CD4-positive, alpha-beta T cell treated with Interleukin-21 for 1 hour (primary cell): ENCODE measurements at regions not wholly inside any gene's neighbourhood (a gene's known extent, or its start where the extent isn't known, plus 50 kb on each side); places are given as distances from the start of the nearest gene placed in this dataset.

ENCODE experiments used
- DNase-seq: peaks from one replicate; pipeline ENCODE4 v3.0.0-alpha.2; 2020

GRCh38 chr10:4730998-4731397 lies 95.0 kb upstream of the AKR1E2 start:
- DNase-seq: no peak

- DNase-seq: no peak
These were observed 99.9 kb upstream of the AKR1E2 start for GRCh38 chr10:4725917-4726606.

- DNase-seq: no peak
These were observed 102.1 kb upstream of the AKR1E2 start for GRCh38 chr10:4723860-4724259.

GRCh38 chr10:4721999-4722753 lies 103.8 kb upstream of the AKR1E2 start:
- no peak for DNase-seq

DNA sequence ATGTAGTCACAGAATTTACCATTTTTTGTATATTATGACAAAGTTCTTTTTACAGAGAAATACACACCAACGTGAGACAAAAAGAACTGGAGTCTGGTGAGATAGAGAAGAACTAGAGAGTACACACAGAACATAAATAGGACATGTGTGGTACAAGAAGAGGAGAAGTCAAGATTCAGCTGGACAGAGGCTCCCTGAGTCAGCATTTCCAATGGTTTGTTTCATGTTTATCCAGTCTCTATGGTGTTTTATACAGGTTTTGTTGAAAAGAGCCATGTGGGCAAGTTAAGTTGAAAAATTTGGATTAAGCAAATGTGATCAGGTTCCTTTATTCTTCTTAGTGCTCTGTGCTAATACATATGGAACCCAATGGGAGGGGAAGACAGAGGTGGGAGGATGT lies 105.5 kb upstream of the AKR1E2 start:
- DNase-seq: no peak

- DNase-seq: no peak
These were observed 106.3 kb upstream of the AKR1E2 start for GRCh38 chr10:4719671-4720070.

DNA sequence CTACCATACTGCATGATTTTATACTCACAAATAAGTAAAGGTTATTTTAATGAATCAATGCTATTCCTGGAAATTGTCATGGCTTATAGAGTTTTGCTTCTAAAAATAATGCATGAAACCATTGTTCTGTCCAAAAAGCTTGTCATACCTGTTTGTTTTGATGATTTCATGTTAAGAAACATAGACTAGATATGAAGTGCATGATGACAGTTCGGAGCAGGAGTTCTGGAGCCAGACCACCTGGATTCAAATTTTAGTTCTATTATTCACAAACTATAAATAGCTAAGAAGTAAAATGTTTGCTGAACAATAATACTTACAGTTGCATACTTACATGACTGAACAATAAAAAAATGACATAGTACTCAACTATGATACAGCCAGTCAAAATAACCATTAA lies 107.0 kb upstream of the AKR1E2 start:
- DNase-seq: no peak

- no peak for DNase-seq
These were observed 107.5 kb upstream of the AKR1E2 start for GRCh38 chr10:4718544-4718943.

- no peak for DNase-seq
These were observed 108.3 kb upstream of the AKR1E2 start for GRCh38 chr10:4717670-4718069.

DNA sequence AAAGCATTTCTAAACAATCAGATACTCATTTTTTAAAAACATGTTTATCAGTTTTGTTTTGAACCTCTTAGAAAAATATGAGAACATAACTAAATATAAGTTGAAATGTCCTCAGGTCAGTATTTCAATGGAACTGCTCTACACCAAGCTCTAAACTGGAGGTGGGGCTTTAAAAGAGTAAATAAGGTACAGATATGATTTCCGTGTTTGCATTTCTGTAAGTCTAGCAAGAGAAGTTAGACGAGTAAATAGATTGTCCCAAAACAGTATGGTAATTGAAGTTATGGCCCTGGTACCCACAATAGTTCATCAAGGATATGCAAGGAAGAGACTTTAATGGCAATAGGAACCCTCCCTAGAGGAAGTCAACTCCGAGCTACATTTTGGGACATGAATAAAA lies 115.1 kb upstream of the AKR1E2 start:
- no peak for DNase-seq

GRCh38 chr10:4708123-4708759 lies 117.8 kb upstream of the AKR1E2 start:
- no peak for DNase-seq

DNA sequence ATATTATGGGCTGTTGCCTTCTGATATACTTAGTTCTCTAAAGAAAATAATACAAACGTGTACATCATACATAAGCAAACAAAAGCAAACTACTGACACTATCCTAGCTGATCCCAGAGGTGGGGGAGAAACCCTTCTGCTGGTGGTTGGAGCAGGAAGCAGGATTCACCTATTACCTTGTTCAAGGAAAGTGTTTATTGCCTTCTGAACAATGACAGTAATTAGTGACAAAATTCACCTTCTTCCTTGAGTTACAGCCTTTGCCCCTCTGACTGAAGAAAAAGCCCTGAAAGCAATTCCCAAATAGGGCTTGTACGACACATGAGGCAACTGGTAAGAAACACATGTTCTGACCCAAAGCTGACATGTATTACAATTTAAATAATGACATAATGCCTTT lies 118.8 kb upstream of the AKR1E2 start:
- DNase-seq: no peak

DNA sequence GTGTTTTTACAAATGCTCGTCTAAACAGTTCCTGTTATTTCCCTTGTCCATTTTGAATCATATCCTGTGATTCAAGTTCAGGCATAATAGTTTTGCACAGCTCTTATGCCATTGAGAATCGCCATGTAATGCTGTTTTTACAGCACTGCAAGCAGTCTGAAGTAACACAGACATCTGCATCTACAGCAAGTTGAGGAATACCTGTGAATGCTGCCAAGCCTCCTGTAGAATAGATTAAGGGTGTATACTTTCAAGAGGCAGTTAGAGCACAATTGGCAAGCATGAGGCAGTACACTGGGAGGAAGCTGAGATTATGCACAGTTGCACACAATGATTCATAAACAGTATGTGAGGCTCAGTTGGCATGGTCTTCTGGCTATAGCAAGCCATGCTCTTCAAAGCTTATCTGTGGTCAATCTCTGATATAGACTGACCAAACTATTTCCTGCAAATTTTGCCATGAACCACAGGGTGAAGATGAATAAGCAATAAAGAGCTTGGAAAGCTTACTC lies 121.9 kb upstream of the AKR1E2 start:
- no peak for DNase-seq

DNA sequence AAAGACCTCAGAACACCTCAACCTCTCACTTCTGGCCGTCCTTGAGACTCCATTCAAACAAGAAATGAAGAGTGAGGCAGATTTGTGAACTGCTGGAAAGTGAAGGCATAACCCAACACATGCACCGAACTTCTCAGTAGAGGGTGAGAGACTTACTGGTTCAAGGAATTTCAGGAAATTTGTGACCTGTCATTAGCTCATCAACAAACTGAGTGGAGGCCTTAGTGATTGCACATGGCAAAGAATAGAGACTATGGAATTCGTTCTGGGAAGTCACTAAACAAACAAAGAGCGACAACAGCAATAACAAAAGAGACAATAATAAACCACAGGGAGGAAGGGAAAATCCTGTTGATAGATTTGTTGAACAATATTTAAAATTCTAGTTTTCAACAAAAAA lies 125.0 kb upstream of the AKR1E2 start:
- DNase-seq: no peak

GRCh38 chr10:4699950-4700730 lies 125.9 kb upstream of the AKR1E2 start:
- DNase-seq: no peak

DNA sequence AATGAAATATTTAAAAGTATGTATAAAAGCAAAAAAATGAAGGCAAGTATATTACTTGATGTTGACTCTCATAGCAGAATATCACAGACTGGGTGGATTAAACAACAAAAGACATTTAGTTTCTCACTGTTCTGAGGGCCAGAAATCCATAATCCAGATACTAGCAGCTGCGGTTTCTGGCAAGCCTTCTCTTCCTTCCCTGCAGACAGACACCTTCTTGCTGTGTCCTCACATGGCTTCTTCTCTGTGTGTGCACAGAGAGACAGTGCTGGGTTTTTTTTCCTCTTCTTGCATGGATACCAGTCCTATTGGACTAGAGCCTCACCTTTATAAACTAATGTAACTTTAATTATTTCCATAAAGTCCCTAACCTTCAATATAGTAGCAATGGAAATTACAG lies 127.9 kb upstream of the AKR1E2 start:
- DNase-seq: no peak

DNA sequence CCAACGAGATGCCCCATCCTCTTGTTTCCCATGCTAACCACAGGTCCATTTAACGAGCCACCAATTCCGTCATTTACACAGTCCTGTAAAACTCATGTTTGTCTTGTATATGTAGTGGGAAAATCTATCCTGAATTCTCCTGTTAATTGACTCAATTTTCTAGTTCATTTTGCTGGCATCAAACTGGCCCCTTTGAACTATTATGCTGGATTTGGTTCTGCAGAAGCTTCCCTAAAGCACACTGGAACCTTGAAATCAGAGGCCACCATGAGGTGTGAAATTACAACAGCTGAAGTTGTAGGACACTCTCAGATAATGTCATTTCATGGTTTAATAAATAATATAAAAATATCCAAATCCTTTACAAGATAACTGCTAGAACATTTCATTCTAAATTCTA lies 129.8 kb upstream of the AKR1E2 start:
- DNase-seq: no peak

DNA sequence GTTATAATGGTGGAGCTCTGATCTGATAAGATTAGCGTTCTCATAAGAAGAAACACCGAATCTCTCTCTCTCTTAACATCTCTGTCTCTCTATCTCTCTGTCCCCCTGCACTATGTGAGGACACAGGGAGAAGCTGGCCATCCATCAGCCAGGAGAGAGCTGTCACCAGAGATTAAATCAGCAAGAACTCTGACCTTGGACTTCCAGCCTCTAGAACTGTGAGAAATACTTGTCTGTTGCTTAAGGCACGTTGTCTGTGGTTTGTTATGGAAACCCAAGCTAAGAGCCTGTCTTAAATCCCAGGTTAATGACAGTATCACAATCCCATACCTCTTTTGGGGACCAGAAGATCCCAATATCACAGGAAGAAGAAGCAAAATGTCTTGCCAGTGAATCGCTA lies 132.0 kb upstream of the AKR1E2 start:
- DNase-seq: no peak

DNA sequence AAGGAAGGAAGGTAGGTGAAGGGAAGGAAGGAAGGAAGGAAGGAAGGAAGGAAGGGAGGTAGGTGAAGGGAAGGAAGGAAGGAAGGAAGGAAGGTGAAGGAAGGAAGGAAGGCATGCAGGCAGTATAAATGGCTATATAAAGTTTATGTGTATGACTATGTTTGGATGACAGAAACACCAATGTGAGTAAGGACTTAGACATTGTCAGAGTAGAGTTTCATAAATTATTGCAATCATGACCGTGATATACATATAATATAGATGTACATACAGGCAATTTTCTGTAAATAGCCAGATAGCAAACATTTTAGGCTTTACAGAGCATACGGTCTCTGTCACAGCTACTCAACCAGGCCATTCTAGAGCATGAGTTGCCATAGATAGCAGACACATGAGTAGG lies 133.8 kb upstream of the AKR1E2 start:
- no peak for DNase-seq

- DNase-seq: no peak
These were observed 134.2 kb upstream of the AKR1E2 start for GRCh38 chr10:4691776-4692175.

DNA sequence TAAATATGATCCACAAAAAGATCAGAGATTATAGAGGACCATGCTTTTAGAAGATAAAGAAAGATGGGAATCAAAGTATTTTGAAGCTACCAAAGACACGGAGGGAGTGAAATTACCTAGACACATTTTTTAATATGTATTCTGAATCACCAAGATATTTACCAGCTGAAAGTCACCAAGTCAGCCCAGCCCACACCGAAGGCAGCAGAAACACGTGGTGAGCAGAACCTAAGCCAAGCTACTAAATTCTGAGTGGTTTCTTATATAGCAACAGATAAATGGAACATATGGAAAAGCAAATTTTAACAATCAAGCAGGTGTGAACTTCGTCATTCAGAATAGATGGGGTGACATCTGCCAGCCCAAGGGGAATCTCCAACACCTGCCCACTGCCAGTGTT lies 134.7 kb upstream of the AKR1E2 start:
- no peak for DNase-seq

GRCh38 chr10:4688601-4689000 lies 137.4 kb upstream of the AKR1E2 start:
- no peak for DNase-seq

DNA sequence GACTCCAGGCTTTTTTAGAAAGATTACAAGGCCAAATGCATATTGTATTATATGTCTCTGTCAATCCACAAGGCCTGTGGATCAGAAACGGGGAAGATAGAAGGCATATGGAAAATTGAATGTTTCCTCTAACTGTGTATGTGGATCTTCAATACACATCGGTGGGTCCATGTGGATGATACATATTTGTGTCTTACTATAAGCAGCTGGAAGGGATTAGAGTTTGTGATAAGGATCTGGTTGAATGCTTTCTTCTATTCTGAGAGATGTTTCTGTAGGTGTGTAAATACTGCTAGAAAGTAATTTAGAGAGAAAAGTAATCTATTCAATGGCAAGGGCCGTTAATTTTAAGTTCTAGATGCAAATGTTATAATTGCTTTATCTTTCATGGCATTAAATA lies 137.8 kb upstream of the AKR1E2 start:
- no peak for DNase-seq
